ENCODE measurements at regions not wholly inside any gene's neighbourhood (a gene's known extent, or its start where the extent isn't known, plus 50 kb on each side); places are given as distances from the start of the nearest gene placed in this dataset.

DNA sequence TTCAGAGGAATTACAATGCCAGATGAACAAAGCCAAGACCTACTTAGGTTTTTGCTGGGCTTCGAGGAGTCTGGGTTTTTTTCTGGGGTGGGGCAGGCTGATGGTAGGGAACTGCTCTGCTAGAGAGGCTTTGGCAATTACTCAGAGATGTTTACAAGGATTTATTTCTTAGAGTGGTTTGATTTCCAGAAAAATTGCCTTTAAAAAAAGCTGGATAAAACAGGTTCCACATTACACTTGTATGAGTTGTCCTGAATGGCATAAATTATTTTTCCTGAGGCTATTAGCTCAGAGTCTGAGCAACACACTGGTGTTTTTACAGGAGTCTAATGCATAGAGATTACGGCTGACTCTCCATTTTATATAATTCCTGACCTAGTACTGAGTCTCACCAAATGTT, 118.5 kb upstream of the FRMD6 start:
- no peak for DNase-seq

DNA sequence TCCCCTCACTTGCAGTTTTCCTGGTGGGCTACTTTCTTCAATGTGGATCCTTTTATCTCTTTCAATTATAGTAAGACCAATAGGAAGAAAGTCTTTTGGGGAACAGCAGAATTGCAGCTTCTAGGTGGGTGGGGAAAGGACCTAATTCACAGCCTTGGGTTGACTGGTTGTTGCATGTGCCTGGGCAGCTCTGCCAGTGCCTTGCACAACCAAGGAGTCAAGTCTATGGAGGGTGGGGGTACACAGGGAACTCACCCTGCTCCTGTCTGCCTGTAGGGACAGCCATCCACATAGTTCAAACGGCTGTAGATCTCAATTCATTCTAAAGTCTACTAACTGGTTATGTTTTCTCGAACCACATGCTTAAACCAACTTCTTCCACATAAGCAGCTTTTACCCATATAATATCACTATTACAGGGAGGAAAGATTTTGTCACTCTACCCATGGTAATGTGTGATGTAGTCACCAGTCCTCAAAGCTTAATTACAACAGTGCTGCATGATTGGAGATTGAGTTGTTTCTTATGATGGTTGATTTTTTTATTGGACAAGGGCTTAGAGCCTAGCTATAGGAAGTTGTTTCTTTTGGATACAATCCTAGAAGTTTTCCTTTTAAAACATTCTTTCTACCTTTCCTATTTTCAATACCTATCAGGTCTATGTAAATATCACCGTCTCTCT, 117.7 kb upstream of the FRMD6 start:
- Histone ChIP-seq H3K9me3 (replicated peaks) (0 out of 2 replicates have a peak, but pooled peaks cover 3% of the 10 kb centered on the region), H3K27me3 (no peaks in the 10 kb centered on the region), H3K4me3 (no peak overlapping the region), H3K27ac (peak overlapping the region; percentile 34), H3K4me1 (peaks cover 14% of the 10 kb centered on the region), H3K36me3 (no peaks in the 10 kb centered on the region)
- no peak for DNase-seq

More for the DNA sequence above, 118.5 kb upstream of the FRMD6 start:
- no peak overlapping the region for H3K27ac ChIP-seq
- H3K9me3 ChIP-seq (replicated peaks) = 0 out of 2 replicates have a peak, but pooled peaks cover 3% of the 10 kb centered on the region
- H3K27me3 ChIP-seq = no peaks in the 10 kb centered on the region
- H3K4me1 ChIP-seq = peaks cover 13% of the 10 kb centered on the region
- no peak overlapping the region for H3K4me3 ChIP-seq
- H3K36me3 ChIP-seq = no peaks in the 10 kb centered on the region

DNA sequence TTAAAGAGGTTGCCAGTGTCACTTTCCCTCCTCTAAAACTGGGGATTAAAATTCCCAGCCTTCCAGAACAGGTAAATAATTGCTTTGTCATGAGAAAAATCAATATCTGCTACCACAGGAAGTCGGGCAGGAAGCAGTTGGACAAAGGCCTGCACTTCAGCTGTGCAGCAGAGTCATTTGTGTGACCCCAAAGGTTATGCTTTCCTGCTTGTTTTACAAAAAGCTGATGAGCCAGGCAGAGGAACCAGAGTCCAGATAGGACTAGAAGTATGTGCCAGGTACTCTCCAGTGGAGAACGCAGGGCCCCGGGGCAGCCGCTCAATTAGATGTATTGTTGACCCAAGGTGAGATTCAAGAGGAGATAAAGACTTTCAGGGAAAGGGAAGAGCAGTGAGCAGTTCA, 117.1 kb upstream of the FRMD6 start:
- Histone ChIP-seq H3K27ac (peak overlapping the region; percentile 34), H3K27me3 (no peaks in the 10 kb centered on the region), H3K9me3 (replicated peaks) (0 out of 2 replicates have a peak, but pooled peaks cover 3% of the 10 kb centered on the region), H3K4me1 (peaks cover 20% of the 10 kb centered on the region), H3K36me3 (no peaks in the 10 kb centered on the region), H3K4me3 (no peak overlapping the region)
- peak; percentile 33 to 54 for DNase-seq

DNA sequence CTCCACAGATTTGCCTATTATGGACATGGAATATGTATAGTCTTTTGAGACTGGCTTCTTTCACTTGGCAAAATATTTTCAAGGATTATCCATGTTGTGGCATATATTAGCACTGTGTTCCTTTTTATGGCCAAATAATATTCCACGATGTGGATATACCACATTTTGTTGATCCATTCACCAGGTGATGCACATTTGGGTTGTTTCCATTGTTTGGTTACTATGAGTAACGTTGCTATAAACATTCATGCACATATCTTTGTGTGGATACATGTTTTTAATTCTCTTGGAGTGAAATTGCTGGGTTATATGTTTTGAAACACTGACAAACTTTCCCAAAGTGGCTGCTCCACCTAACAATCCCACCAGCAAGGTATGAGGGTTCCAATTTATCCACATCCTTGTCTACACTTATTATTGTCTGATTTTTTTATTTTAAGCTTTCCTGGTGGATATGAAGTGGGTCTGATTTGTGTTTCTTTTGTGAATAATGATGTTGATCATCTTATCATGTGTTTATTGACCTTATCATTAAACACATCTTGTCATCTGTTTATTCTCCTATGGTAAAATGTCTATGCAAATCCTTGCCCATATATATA, 116.2 kb upstream of the FRMD6 start:
- no peak overlapping the region for H3K27ac ChIP-seq

DNA sequence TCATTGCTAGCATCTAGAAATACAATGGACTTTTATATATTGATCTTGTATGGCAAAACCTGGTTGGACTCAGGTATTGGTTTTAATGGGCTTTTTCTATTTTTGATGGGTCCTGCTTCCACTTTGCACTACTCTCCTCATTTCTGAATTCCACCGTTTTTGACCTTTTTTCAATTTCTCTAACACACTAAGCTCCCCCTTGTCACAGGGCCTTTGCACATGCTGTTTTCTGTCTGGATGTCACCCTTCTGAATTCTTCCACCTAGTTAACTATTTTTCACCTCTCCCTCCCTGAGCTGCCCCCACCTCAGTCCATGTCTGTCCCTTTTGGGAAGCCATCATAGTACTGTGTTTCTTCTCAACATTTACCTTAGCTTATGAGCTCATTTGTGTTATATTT, 112.7 kb upstream of the FRMD6 start:
- no peaks in the 10 kb centered on the region for H3K36me3 ChIP-seq
- H3K4me1 ChIP-seq = peaks cover 34% of the 10 kb centered on the region
- 0 out of 2 replicates have a peak, but pooled peaks cover 3% of the 10 kb centered on the region for H3K9me3 ChIP-seq (replicated peaks)
- no peak overlapping the region for H3K4me3 ChIP-seq
- H3K27ac ChIP-seq = peak overlapping the region; percentile 94
- DNase-seq = no peak
- H3K27me3 ChIP-seq = no peaks in the 10 kb centered on the region

More for the DNA sequence above, 116.2 kb upstream of the FRMD6 start:
- no peaks in the 10 kb centered on the region for H3K27me3 ChIP-seq
- H3K4me1 ChIP-seq = peaks cover 29% of the 10 kb centered on the region
- 0 out of 2 replicates have a peak, but pooled peaks cover 3% of the 10 kb centered on the region for H3K9me3 ChIP-seq (replicated peaks)
- no peak overlapping the region for H3K4me3 ChIP-seq
- no peak for DNase-seq
- no peaks in the 10 kb centered on the region for H3K36me3 ChIP-seq

DNA sequence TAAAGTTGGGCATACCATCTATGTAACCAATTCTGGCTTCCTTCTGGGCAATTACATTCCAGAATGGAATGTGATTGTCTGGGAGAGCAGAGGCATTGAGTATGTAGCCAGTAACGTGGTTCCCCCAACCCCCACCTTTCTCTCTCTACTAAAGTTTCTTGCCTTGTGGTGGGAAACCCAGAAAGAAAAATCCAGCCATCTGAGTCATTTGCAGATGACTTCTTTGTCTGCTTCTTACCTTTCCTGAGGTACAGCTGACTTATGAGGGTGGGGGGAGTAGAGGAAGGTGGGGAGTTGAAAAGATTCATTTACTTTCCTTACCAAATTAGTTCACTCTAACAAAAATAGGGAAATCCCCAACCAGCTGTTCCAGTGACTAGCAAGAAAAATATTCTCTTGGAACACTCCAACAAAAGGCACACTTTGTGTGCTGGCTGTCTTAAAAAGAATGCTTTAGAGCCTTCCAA, 112.1 kb upstream of the FRMD6 start:
- 0 out of 2 replicates have a peak, but pooled peaks cover 3% of the 10 kb centered on the region for H3K9me3 ChIP-seq (replicated peaks)
- peak; percentile 68 to 70 for DNase-seq
- H3K36me3 ChIP-seq = no peaks in the 10 kb centered on the region
- H3K4me3 ChIP-seq = no peak overlapping the region
- peaks cover 28% of the 10 kb centered on the region for H3K4me1 ChIP-seq
- H3K27me3 ChIP-seq = no peaks in the 10 kb centered on the region
- peak overlapping the region; percentile 94 for H3K27ac ChIP-seq

DNA sequence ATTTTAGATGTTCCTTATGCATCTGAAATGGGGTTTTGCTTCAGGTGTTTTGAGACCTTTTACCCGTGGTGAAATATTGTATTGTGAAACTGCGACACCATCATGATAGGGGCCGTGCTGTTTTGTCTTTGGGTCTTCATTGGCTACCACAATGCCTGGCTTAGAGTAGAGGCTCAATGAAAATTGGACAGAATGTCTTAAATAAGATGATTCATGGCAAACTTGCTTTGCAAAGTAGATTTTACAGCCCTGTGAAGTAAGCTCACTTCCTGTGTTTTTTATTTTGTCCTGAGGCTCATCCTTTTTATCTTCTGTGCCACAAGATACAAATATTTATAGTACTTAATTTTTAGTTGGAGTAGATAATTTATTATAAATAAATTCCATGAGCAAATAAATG, 111.3 kb upstream of the FRMD6 start:
- DNase-seq = no peak
- Histone ChIP-seq H3K27me3 (no peaks in the 10 kb centered on the region), H3K4me1 (peaks cover 23% of the 10 kb centered on the region), H3K27ac (peak overlapping the region; percentile 94), H3K9me3 (replicated peaks) (0 out of 2 replicates have a peak, but pooled peaks cover under 1% of the 10 kb centered on the region), H3K36me3 (no peaks in the 10 kb centered on the region), H3K4me3 (no peak overlapping the region)

DNA sequence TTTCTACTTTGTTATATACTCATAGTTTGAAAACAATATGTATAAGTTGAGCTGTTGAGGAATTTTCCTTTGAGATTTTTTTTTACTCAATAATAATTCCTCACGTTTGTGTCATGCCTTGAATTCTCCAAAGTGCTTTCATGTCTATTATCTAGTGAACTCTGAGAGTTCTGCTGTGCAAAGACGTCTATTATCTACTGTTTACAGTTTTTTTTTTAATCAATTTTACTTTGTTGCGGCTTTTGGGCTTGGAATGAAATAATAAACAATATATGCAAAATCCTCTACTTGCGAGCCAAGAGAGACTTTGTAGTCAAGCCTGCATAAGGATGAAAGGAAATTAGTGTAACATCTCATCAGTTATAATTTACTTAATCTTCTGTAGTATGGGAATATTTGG, 107.2 kb upstream of the FRMD6 start:
- no peaks in the 10 kb centered on the region for H3K36me3 ChIP-seq
- no peak overlapping the region for H3K27ac ChIP-seq
- DNase-seq = no peak
- no peaks in the 10 kb centered on the region for H3K27me3 ChIP-seq
- H3K4me3 ChIP-seq = no peak overlapping the region
- H3K9me3 ChIP-seq (replicated peaks) = no peaks in the 10 kb centered on the region
- peaks cover 35% of the 10 kb centered on the region for H3K4me1 ChIP-seq

DNA sequence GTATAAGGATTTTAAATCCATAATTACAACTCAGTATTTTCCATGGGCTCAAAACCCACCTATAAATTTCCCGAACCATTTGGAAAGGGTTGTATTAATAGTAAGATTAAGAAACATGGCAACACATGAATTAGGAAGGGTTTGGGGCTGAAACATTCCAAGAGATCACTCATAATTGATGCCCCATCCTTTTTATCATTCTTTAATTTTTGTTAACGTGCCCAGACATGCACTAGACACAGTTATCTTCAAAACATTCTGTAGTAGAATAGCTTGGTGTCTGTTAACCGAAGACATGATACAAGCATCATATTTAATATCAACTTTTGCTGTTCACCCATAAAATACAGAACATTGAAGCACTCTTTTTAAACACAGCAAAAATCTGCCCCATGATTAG, 106.8 kb upstream of the FRMD6 start:
- H3K27ac ChIP-seq = no peak overlapping the region
- no peaks in the 10 kb centered on the region for H3K27me3 ChIP-seq
- no peak for DNase-seq
- H3K9me3 ChIP-seq (replicated peaks) = no peaks in the 10 kb centered on the region
- H3K36me3 ChIP-seq = no peaks in the 10 kb centered on the region
- H3K4me3 ChIP-seq = no peak overlapping the region
- H3K4me1 ChIP-seq = peaks cover 31% of the 10 kb centered on the region

DNA sequence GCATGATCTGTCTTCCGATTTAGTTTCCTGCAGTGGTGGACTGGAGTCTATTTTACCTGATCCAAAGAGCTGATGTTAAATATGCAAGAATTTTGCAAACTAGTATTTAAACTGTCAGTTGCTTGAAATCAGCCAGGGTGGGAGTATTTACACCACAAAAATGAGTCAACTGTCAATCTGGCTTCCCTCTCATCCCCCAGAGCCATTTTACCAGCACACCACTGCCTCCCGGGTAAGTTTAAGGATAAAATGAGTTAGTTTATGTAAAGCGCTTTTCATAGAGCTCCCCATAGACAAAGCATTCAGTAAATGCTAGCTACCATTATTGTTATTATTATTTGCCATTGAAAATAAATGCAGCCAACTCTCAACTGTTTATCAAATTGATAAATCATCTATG, 106.3 kb upstream of the FRMD6 start:
- no peak for DNase-seq
- Histone ChIP-seq H3K27ac (no peak overlapping the region), H3K9me3 (replicated peaks) (no peaks in the 10 kb centered on the region), H3K4me1 (peaks cover 26% of the 10 kb centered on the region), H3K36me3 (no peaks in the 10 kb centered on the region), H3K4me3 (no peak overlapping the region), H3K27me3 (no peaks in the 10 kb centered on the region)

DNA sequence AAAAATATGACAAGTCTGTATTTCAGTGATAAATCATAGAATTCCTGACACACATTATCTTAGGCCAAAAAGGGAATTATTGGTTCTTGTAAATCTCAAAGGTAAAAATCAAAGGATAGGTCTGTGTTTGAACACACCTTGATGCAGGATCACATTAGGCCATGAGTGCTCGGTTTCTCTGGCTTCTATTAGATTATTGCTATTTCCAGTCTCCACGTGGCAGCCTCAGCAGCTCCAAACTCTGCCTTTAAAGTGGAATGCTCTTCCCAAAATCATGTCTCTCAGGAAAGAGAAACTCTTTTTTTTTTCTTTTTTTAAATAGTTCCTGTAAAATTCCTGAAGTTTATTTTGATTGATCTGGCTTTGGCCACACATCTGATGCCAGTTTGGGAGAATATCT, 105.6 kb upstream of the FRMD6 start:
- Histone ChIP-seq H3K36me3 (no peaks in the 10 kb centered on the region), H3K9me3 (replicated peaks) (no peaks in the 10 kb centered on the region), H3K27ac (no peak overlapping the region), H3K4me1 (peaks cover 19% of the 10 kb centered on the region), H3K27me3 (no peaks in the 10 kb centered on the region), H3K4me3 (no peak overlapping the region)
- no peak for DNase-seq

DNA sequence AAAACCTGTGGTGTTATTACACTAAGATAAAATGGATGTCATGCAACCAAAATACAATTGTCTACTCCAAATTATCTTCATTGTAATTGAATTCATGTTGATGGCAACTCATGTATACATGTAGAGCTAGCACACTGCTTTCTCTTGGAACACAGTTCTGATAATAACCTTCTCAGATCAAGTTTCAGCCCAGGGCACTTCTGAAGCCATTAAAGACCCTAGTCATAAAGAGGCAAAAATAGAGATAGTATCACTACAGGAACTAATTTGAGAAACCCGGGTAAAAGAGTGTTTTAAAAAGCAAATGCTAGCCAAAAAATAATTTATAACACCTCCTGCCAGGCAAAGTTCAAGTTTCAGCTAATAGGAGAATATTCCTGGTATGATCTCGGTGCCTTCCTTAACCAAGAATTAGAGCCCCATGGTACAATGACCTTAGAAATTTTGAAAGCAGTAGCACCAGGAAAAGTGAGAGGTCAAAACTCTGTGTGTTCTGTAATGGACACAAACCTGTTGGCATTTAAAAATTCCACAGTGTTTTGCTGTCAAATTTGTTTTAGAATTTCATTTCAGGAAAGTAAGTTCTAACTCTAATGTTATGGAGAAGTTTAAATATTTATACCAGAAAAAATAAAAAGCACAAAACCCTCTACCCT, 105.0 kb upstream of the FRMD6 start:
- no peaks in the 10 kb centered on the region for H3K36me3 ChIP-seq
- H3K27ac ChIP-seq = peak overlapping the region; percentile 51
- peak in 1 of 2 experiments; percentile 53 for DNase-seq
- peaks cover 18% of the 10 kb centered on the region for H3K4me1 ChIP-seq
- no peak overlapping the region for H3K4me3 ChIP-seq
- no peaks in the 10 kb centered on the region for H3K27me3 ChIP-seq
- no peaks in the 10 kb centered on the region for H3K9me3 ChIP-seq (replicated peaks)

DNA sequence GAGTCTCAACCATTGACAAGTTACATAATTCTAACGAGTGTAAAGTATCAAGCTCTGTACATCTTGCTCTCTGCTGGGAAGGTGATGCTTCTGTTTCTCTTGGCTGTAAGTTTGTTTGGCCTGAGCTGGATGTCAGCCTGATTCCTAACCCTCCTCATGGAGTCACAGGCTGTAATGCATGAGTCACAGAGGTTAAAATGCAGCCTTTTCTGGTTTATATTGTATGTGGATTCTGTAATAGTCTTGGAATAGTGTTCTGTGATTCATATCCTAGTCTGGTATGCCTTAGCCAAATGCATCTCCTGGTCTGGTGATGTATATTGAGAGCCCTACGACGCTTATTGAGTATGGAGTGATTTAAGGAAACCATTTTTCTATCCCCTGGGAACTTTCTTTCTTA, 104.5 kb upstream of the FRMD6 start:
- H3K4me1 ChIP-seq = peaks cover 18% of the 10 kb centered on the region
- no peaks in the 10 kb centered on the region for H3K36me3 ChIP-seq
- no peak overlapping the region for H3K4me3 ChIP-seq
- H3K27me3 ChIP-seq = no peaks in the 10 kb centered on the region
- peak; percentile 44 to 57 for DNase-seq
- H3K27ac ChIP-seq = peak overlapping the region; percentile 51
- H3K9me3 ChIP-seq (replicated peaks) = no peaks in the 10 kb centered on the region

DNA sequence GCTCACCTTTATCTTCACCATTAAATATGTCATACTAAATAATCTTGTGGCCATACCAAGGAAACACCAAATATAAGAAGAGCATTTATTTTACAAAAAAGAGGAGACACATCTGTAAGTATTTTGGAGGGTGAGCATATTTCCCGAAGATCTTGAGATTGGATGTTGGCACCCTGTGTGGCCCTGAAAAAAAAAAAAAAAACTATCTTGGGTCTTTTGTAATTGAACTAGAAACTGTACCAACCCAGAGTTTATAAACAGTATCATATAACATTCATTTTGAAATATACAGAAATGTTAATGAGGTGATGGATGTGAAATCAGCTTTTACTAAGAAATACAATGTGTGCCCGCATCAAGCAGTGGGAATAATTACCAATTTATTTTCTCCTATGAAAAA, 104.0 kb upstream of the FRMD6 start:
- H3K36me3 ChIP-seq = no peaks in the 10 kb centered on the region
- H3K9me3 ChIP-seq (replicated peaks) = no peaks in the 10 kb centered on the region
- no peak overlapping the region for H3K4me3 ChIP-seq
- H3K27ac ChIP-seq = peak overlapping the region; percentile 51
- H3K4me1 ChIP-seq = peaks cover 18% of the 10 kb centered on the region
- DNase-seq = no peak
- H3K27me3 ChIP-seq = no peaks in the 10 kb centered on the region

DNA sequence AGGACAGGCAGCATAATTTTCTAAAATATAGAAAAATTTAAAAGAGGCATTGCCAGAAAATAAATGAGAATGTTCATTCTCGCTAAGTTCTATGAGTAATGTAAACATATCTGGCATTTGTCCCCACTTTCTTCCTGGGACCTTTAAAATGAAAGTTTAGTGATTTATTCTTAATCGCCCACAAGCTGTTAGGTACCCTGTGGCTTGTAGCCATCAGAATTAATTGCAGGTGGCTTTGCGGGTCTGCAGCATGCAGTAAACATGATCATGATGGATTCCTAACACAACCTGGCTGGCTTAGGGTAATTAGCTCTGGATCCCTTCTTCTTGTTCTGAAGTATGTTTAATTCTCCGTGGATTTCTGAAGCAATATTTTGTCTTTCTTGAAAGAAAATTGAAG, 103.5 kb upstream of the FRMD6 start:
- no peak for DNase-seq
- no peak overlapping the region for H3K4me3 ChIP-seq
- H3K9me3 ChIP-seq (replicated peaks) = no peaks in the 10 kb centered on the region
- H3K4me1 ChIP-seq = peaks cover 18% of the 10 kb centered on the region
- H3K36me3 ChIP-seq = no peaks in the 10 kb centered on the region
- H3K27ac ChIP-seq = no peak overlapping the region
- H3K27me3 ChIP-seq = no peaks in the 10 kb centered on the region
